ENCODE measurements at regions not wholly inside any gene's neighbourhood (a gene's known extent, or its start where the extent isn't known, plus 50 kb on each side); places are given as distances from the start of the nearest gene placed in this dataset.

- Histone ChIP-seq H3K4me3 (replicated peaks in 1 of 4; ENCODE audit: control extremely low read depth in 1 of 4, insufficient read depth in 1 of 4, low read depth in 3 of 4, low read length in 4 of 4) (no peak overlapping the region), H3K27ac (ENCODE audit: insufficient read depth, low read length) (no peak overlapping the region), H3K9me3 (ENCODE audit: control insufficient read depth, insufficient read depth, low read depth, low read length) (no peaks in the 10 kb centered on the region), H2AFZ (ENCODE audit: low read length) (no peak overlapping the region), H4K20me1 (ENCODE audit: control insufficient read depth, extremely low read depth, insufficient read depth, low read length) (no peaks in the 10 kb centered on the region), H3K79me2 (ENCODE audit: control insufficient read depth, insufficient read depth, low read length) (no peaks in the 10 kb centered on the region), H3K9ac (ENCODE audit: insufficient read depth, low read length) (no peak overlapping the region), H3K4me2 (ENCODE audit: extremely low read depth, insufficient read depth, low read length) (no peak overlapping the region), H3K36me3 (ENCODE audit: control insufficient read depth, insufficient read depth, low read length) (no peaks in the 10 kb centered on the region), H3K27me3 (ENCODE audit: control insufficient read depth, insufficient read depth, low read length) (no peaks in the 10 kb centered on the region), H3K4me1 (ENCODE audit: control insufficient read depth, extremely low read depth, insufficient read depth, low read length) (no peaks in the 10 kb centered on the region)
- no peak for TF ChIP-seq CTCF (conservative IDR thresholded peaks at IDR 0.05 in 1 of 2, IDR thresholded peaks at IDR 0.05 in 1 of 2; ENCODE audit: low read depth in 1 of 2, low read length in 2 of 2)
- no peak for TF ChIP-seq EZH2 (IDR thresholded peaks at IDR 0.05; ENCODE audit: low read length, missing control alignments)
- DNase-seq (ENCODE audit: low read depth in 2 of 2): no peak
Measured at GRCh38 chr12:90819709-90820108, 135.3 kb downstream of the CCER1 start.

- Histone ChIP-seq H3K27ac (ENCODE audit: insufficient read depth, low read length) (no peak overlapping the region), H2AFZ (ENCODE audit: low read length) (no peak overlapping the region), H3K79me2 (ENCODE audit: control insufficient read depth, insufficient read depth, low read length) (no peaks in the 10 kb centered on the region), H3K4me1 (ENCODE audit: control insufficient read depth, extremely low read depth, insufficient read depth, low read length) (no peaks in the 10 kb centered on the region), H3K27me3 (ENCODE audit: control insufficient read depth, insufficient read depth, low read length) (no peaks in the 10 kb centered on the region), H4K20me1 (ENCODE audit: control insufficient read depth, extremely low read depth, insufficient read depth, low read length) (no peaks in the 10 kb centered on the region), H3K4me3 (replicated peaks in 1 of 4; ENCODE audit: control extremely low read depth in 1 of 4, insufficient read depth in 1 of 4, low read depth in 3 of 4, low read length in 4 of 4) (no peak overlapping the region), H3K36me3 (ENCODE audit: control insufficient read depth, insufficient read depth, low read length) (no peaks in the 10 kb centered on the region), H3K4me2 (ENCODE audit: extremely low read depth, insufficient read depth, low read length) (no peak overlapping the region), H3K9me3 (ENCODE audit: control insufficient read depth, insufficient read depth, low read depth, low read length) (no peaks in the 10 kb centered on the region), H3K9ac (ENCODE audit: insufficient read depth, low read length) (no peak overlapping the region)
- TF ChIP-seq EZH2 (IDR thresholded peaks at IDR 0.05; ENCODE audit: low read length, missing control alignments) (no peak), CTCF (conservative IDR thresholded peaks at IDR 0.05 in 1 of 2, IDR thresholded peaks at IDR 0.05 in 1 of 2; ENCODE audit: low read depth in 1 of 2, low read length in 2 of 2) (no peak)
- DNase-seq (ENCODE audit: low read depth in 2 of 2): peak in 1 of 2 donors; percentile 78
Measured at GRCh38 chr12:90816353-90817089, 138.5 kb downstream of the CCER1 start.

GRCh38 chr12:90809940-90810339 lies 145.0 kb downstream of the CCER1 start:
- H3K4me2 ChIP-seq (ENCODE audit: extremely low read depth, insufficient read depth, low read length): no peak overlapping the region
- H2AFZ ChIP-seq (ENCODE audit: low read length): no peak overlapping the region
- no peak overlapping the region for H3K27ac ChIP-seq (ENCODE audit: insufficient read depth, low read length)
- no peaks in the 10 kb centered on the region for H3K79me2 ChIP-seq (ENCODE audit: control insufficient read depth, insufficient read depth, low read length)
- H3K9me3 ChIP-seq (ENCODE audit: control insufficient read depth, insufficient read depth, low read depth, low read length): no peaks in the 10 kb centered on the region
- H3K27me3 ChIP-seq (ENCODE audit: control insufficient read depth, insufficient read depth, low read length): no peaks in the 10 kb centered on the region
- H3K4me3 ChIP-seq (replicated peaks in 1 of 4; ENCODE audit: control extremely low read depth in 1 of 4, insufficient read depth in 1 of 4, low read depth in 3 of 4, low read length in 4 of 4): no peak overlapping the region
- H3K36me3 ChIP-seq (ENCODE audit: control insufficient read depth, insufficient read depth, low read length): no peaks in the 10 kb centered on the region
- no peak overlapping the region for H3K9ac ChIP-seq (ENCODE audit: insufficient read depth, low read length)
- no peaks in the 10 kb centered on the region for H4K20me1 ChIP-seq (ENCODE audit: control insufficient read depth, extremely low read depth, insufficient read depth, low read length)
- DNase-seq (ENCODE audit: low read depth in 2 of 2): no peak
- TF ChIP-seq EZH2 (IDR thresholded peaks at IDR 0.05; ENCODE audit: low read length, missing control alignments) (no peak), CTCF (conservative IDR thresholded peaks at IDR 0.05 in 1 of 2, IDR thresholded peaks at IDR 0.05 in 1 of 2; ENCODE audit: low read depth in 1 of 2, low read length in 2 of 2) (no peak)
- H3K4me1 ChIP-seq (ENCODE audit: control insufficient read depth, extremely low read depth, insufficient read depth, low read length): no peaks in the 10 kb centered on the region
